ENCODE measurements at regions not wholly inside any gene's neighbourhood (a gene's known extent, or its start where the extent isn't known, plus 50 kb on each side); places are given as distances from the start of the nearest gene placed in this dataset.

DNA sequence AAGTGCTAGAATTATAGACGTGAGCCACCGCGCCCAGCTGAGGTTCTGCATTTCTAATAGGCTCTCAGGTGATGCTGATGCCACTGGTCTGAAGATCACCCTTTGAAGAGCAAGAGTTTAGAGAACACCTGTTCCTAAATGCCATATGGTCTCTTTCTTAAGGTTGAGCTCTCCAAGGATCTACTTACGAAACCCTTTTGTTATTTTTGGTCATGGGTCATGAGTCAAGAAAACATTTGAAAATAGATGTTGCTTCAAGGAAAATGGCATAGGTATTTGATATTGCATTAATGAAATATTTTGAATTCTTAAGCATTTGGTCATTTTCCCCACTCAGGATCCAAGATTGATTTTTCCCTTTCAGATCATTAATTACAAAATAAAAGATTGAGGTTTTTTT, 74.7 kb upstream of the SOX2 start:
- H3K79me2 ChIP-seq (ENCODE audit: control insufficient read depth, insufficient read depth, low read length): no peaks in the 10 kb centered on the region
- no peaks in the 10 kb centered on the region for H3K36me3 ChIP-seq (ENCODE audit: control insufficient read depth in 2 of 2, extremely low read depth in 1 of 2, insufficient read depth in 2 of 2, low read length in 2 of 2)
- no peak for DNase-seq (ENCODE audit: low read depth, low spot score)
- no peak overlapping the region for H3K9ac ChIP-seq (ENCODE audit: control insufficient read depth, extremely low read depth, insufficient read depth, low read length)
- FAIRE-seq: no peak
- no peak overlapping the region for H3K4me3 ChIP-seq (ENCODE audit: control insufficient read depth in 2 of 3, extremely low read depth in 1 of 3, insufficient read depth in 2 of 3, low read depth in 1 of 3, low read length in 3 of 3)
- H3K9me1 ChIP-seq (ENCODE audit: control insufficient read depth, extremely low read depth, insufficient read depth, low read length): no peaks in the 10 kb centered on the region
- H3K27ac ChIP-seq (ENCODE audit: control insufficient read depth, insufficient read depth, low read length): no peak overlapping the region
- H2AFZ ChIP-seq (ENCODE audit: control insufficient read depth, low read length): no peak overlapping the region
- H3K4me1 ChIP-seq (ENCODE audit: control insufficient read depth, extremely low read depth, insufficient read depth, low read length): no peaks in the 10 kb centered on the region
- TF ChIP-seq, protein P1, sequence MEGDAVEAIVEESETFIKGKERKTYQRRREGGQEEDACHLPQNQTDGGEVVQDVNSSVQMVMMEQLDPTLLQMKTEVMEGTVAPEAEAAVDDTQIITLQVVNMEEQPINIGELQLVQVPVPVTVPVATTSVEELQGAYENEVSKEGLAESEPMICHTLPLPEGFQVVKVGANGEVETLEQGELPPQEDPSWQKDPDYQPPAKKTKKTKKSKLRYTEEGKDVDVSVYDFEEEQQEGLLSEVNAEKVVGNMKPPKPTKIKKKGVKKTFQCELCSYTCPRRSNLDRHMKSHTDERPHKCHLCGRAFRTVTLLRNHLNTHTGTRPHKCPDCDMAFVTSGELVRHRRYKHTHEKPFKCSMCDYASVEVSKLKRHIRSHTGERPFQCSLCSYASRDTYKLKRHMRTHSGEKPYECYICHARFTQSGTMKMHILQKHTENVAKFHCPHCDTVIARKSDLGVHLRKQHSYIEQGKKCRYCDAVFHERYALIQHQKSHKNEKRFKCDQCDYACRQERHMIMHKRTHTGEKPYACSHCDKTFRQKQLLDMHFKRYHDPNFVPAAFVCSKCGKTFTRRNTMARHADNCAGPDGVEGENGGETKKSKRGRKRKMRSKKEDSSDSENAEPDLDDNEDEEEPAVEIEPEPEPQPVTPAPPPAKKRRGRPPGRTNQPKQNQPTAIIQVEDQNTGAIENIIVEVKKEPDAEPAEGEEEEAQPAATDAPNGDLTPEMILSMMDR (optimal IDR thresholded peaks at IDR 0.05 in 1 of 3, IDR thresholded peaks at IDR 0.05 in 1 of 3, conservative IDR thresholded peaks at IDR 0.05 in 1 of 3; ENCODE audit: extremely low read depth in 1 of 3, insufficient read depth in 2 of 3, low read length in 3 of 3): no peak
- TF ChIP-seq EZH2 (IDR thresholded peaks at IDR 0.05; ENCODE audit: low read length): no peak
- no peak overlapping the region for H3K4me2 ChIP-seq (ENCODE audit: control insufficient read depth, extremely low read depth, insufficient read depth, low read depth, low read length)
- H3K27me3 ChIP-seq (ENCODE audit: control insufficient read depth, extremely low read depth, insufficient read depth, low read length): no peaks in the 10 kb centered on the region
- dilution Hi-C loops (cut with MboI; ENCODE audit: extremely low pct_ligation_motif_present, low sequenced_read_pairs): no loop called here
- no peaks in the 10 kb centered on the region for H3K9me3 ChIP-seq (ENCODE audit: control insufficient read depth, low read depth, low read length)
- H4K20me1 ChIP-seq (ENCODE audit: control insufficient read depth, extremely low read depth, insufficient read depth, low read length): no peaks in the 10 kb centered on the region

DNA sequence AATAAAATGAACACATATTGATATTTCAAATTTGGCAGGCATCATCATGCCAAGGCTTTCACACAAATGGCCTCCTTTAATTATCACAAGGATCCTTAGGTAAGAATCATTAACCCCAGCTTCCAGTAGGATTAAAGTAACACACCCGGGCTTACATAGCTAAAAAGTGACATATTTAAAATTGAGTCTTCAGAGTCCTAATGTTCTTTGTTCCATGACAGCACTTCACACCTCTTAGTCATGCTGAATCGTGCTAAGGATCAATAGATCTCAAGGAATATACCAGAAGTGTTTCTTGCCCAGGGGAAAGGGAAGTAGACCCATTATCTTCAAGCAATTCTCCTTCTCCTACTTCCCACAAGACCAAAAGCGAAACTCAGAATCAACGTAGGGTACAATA, 76.6 kb upstream of the SOX2 start:
- peaks cover 7% of the 10 kb centered on the region for H3K4me1 ChIP-seq (ENCODE audit: control insufficient read depth, extremely low read depth, insufficient read depth, low read length)
- no peak overlapping the region for H2AFZ ChIP-seq (ENCODE audit: control insufficient read depth, low read length)
- no peaks in the 10 kb centered on the region for H3K36me3 ChIP-seq (ENCODE audit: control insufficient read depth in 2 of 2, extremely low read depth in 1 of 2, insufficient read depth in 2 of 2, low read length in 2 of 2)
- TF ChIP-seq EZH2 (IDR thresholded peaks at IDR 0.05; ENCODE audit: low read length): no peak
- TF ChIP-seq, protein P1 (optimal IDR thresholded peaks at IDR 0.05 in 1 of 3, IDR thresholded peaks at IDR 0.05 in 1 of 3, conservative IDR thresholded peaks at IDR 0.05 in 1 of 3; ENCODE audit: extremely low read depth in 1 of 3, insufficient read depth in 2 of 3, low read length in 3 of 3): no peak
- H3K4me2 ChIP-seq (ENCODE audit: control insufficient read depth, extremely low read depth, insufficient read depth, low read depth, low read length): no peak overlapping the region
- FAIRE-seq: no peak
- H3K9me3 ChIP-seq (ENCODE audit: control insufficient read depth, low read depth, low read length): no peaks in the 10 kb centered on the region
- H3K27ac ChIP-seq (ENCODE audit: control insufficient read depth, insufficient read depth, low read length): no peak overlapping the region
- H3K79me2 ChIP-seq (ENCODE audit: control insufficient read depth, insufficient read depth, low read length): no peaks in the 10 kb centered on the region
- H3K4me3 ChIP-seq (ENCODE audit: control insufficient read depth in 2 of 3, extremely low read depth in 1 of 3, insufficient read depth in 2 of 3, low read depth in 1 of 3, low read length in 3 of 3): no peak overlapping the region
- H3K9me1 ChIP-seq (ENCODE audit: control insufficient read depth, extremely low read depth, insufficient read depth, low read length): no peaks in the 10 kb centered on the region
- H4K20me1 ChIP-seq (ENCODE audit: control insufficient read depth, extremely low read depth, insufficient read depth, low read length): no peaks in the 10 kb centered on the region
- H3K9ac ChIP-seq (ENCODE audit: control insufficient read depth, extremely low read depth, insufficient read depth, low read length): no peak overlapping the region
- no peaks in the 10 kb centered on the region for H3K27me3 ChIP-seq (ENCODE audit: control insufficient read depth, extremely low read depth, insufficient read depth, low read length)
- DNase-seq (ENCODE audit: low read depth, low spot score): no peak
- dilution Hi-C loops (cut with MboI; ENCODE audit: extremely low pct_ligation_motif_present, low sequenced_read_pairs): no loop called here
